DND-41 (cell line): ENCODE measurements at regions not wholly inside any gene's neighbourhood (a gene's known extent, or its start where the extent isn't known, plus 50 kb on each side); places are given as distances from the start of the nearest gene placed in this dataset.

Source experiments
- ATAC-seq: fragments of 200-7000 bp; cut with Tn5 transposase; 3 replicates; pipeline ENCODE4 v1.9.1; 2021; ENCODE audit warnings: low read depth; ENCODE audit not compliant: insufficient read depth
- DNase-seq: peaks from one replicate; pipeline ENCODE4 v3.0.0-alpha.2; 2020
- H2AFZ ChIP-seq: 2 replicates; pipeline ENCODE4 v1.6.0; 2012; ENCODE audit warnings: low read depth, low read length
- H3K27ac ChIP-seq: 2 replicates; pipeline ENCODE4 v1.5.1; 2012; ENCODE audit warnings: low read length, inconsistent platforms
- H3K27me3 ChIP-seq: fragments of 200-600 bp; sonication (generic); 2 replicates; pipeline ENCODE4 v1.6.0; 2012; ENCODE audit warnings: low read length, mild to moderate bottlenecking, inconsistent platforms; ENCODE audit not compliant: insufficient read depth, poor library complexity
- H3K36me3 ChIP-seq: 2 replicates; pipeline ENCODE4 v1.5.1; 2012; ENCODE audit warnings: low read length, inconsistent platforms; ENCODE audit not compliant: insufficient read depth
- H3K4me1 ChIP-seq: 2 replicates; pipeline ENCODE4 v1.5.1; 2012; ENCODE audit warnings: mild to moderate bottlenecking, low read length; ENCODE audit not compliant: insufficient read depth
- H3K4me2 ChIP-seq: 2 replicates; pipeline ENCODE4 v1.6.0; 2012; ENCODE audit warnings: mild to moderate bottlenecking, moderate library complexity, low read length, inconsistent platforms; ENCODE audit not compliant: insufficient read depth
- H3K4me3 ChIP-seq, 2 experiments: fragments of 200-600 bp in 1 of 2; shearing (Covaris generic) in 1 of 2; 2 replicates each; pipeline ENCODE4 v1.5.1; 2012 to 2016; ENCODE audit warnings: inconsistent platforms in 2 of 2, low read length in 2 of 2, mild to moderate bottlenecking in 2 of 2, low read depth in 1 of 2, moderate library complexity in 1 of 2
- H3K79me2 ChIP-seq: 2 replicates; pipeline ENCODE4 v1.6.0; 2012; ENCODE audit warnings: low read length, inconsistent platforms; ENCODE audit not compliant: insufficient read depth
- H3K9ac ChIP-seq: 2 replicates; pipeline ENCODE4 v1.6.0; 2012; ENCODE audit warnings: low read depth, mild to moderate bottlenecking, inconsistent platforms, low read length, moderate library complexity
- H3K9me3 ChIP-seq: 2 replicates; pipeline ENCODE4 v1.5.1; 2012; ENCODE audit warnings: low read length, moderate library complexity, mild to moderate bottlenecking, inconsistent platforms; ENCODE audit not compliant: insufficient read depth, severe bottlenecking
- H4K20me1 ChIP-seq: 2 replicates; pipeline ENCODE4 v1.6.0; 2012; ENCODE audit warnings: low read length; ENCODE audit not compliant: insufficient read depth
- EZH2 ChIP-seq: IDR thresholded peaks from 3 replicates; pipeline ENCODE4 v1.6.1; 2012; ENCODE audit warnings: borderline replicate concordance, low read depth, mild to moderate bottlenecking, moderate library complexity, low read length, inconsistent platforms; ENCODE audit not compliant: severe bottlenecking
- TF ChIP-seq, protein P1 (sequence below): IDR thresholded peaks from 2 replicates; pipeline ENCODE4 v1.5.1; 2012; ENCODE audit warnings: borderline replicate concordance, low read length, moderate library complexity, mild to moderate bottlenecking; ENCODE audit not compliant: poor library complexity, severe bottlenecking; ENCODE audit errors: extremely low read depth

DNA sequence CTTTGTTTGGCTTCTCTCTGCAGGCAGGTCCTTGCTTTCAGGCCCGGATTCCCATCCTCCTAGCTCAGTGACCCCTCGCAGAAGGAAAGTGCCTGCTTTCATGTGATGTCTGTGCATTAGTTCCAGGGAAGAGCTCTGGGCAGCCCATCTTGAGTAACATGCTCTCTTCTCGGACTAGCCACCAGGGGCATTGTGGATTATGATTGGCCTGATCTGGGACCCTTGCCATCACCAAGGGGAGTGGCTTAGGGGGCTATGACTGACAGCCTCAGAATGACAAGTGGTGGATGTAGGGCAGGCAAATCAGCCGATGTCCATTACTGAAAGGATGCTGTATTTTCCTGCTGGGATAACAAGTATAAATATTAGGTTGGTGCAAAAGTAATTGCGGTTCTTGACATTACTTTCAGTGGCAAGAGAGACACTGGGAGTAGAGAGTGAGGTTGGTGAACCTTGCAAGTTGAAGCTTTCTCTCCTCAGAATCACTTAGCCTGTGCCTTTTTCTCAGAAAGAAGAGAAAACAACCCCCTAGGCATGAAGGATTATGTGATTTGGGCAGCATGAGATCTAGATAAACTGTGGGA is 71.5 kb upstream of the MPHOSPH6 start:
- Histone ChIP-seq H3K36me3 (no peaks in the 10 kb centered on the region), H3K9ac (no peak overlapping the region), H3K79me2 (no peaks in the 10 kb centered on the region), H3K27me3 (peaks cover 5% of the 10 kb centered on the region), H3K27ac (no peak overlapping the region), H3K4me3 (no peak overlapping the region), H3K4me1 (no peaks in the 10 kb centered on the region), H3K9me3 (no peaks in the 10 kb centered on the region), H3K4me2 (no peak overlapping the region), H2AFZ (no peak overlapping the region), H4K20me1 (no peaks in the 10 kb centered on the region)
- ATAC-seq (no peak), DNase-seq (no peak)
- TF ChIP-seq, protein P1, sequence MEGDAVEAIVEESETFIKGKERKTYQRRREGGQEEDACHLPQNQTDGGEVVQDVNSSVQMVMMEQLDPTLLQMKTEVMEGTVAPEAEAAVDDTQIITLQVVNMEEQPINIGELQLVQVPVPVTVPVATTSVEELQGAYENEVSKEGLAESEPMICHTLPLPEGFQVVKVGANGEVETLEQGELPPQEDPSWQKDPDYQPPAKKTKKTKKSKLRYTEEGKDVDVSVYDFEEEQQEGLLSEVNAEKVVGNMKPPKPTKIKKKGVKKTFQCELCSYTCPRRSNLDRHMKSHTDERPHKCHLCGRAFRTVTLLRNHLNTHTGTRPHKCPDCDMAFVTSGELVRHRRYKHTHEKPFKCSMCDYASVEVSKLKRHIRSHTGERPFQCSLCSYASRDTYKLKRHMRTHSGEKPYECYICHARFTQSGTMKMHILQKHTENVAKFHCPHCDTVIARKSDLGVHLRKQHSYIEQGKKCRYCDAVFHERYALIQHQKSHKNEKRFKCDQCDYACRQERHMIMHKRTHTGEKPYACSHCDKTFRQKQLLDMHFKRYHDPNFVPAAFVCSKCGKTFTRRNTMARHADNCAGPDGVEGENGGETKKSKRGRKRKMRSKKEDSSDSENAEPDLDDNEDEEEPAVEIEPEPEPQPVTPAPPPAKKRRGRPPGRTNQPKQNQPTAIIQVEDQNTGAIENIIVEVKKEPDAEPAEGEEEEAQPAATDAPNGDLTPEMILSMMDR, result no peak
- TF ChIP-seq EZH2, result no peak

DNA sequence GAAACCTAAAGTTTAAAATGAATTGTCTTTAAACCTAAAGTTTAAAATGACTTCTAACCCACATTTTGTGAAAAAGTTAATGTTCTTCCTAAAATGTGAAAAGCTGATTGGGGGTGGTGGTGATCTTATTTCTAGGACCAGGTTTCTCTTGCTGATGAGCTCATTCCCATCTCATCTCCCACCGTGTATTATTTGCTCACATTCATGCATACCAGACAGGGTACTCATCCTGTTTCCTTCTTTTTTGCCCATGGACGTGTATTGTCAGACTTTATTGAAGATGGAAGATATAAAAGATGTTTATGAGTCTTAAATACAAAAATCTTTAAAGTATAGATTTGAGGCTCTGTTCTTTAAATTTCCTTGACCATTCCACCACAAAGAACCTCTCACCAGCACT is 70.1 kb upstream of the MPHOSPH6 start:
- Histone ChIP-seq H3K79me2 (no peaks in the 10 kb centered on the region), H4K20me1 (no peaks in the 10 kb centered on the region), H2AFZ (no peak overlapping the region), H3K27me3 (peaks cover 5% of the 10 kb centered on the region), H3K9ac (no peak overlapping the region), H3K4me2 (no peak overlapping the region), H3K4me3 (no peak overlapping the region), H3K4me1 (no peaks in the 10 kb centered on the region), H3K36me3 (no peaks in the 10 kb centered on the region), H3K9me3 (no peaks in the 10 kb centered on the region), H3K27ac (no peak overlapping the region)
- DNase-seq (no peak), ATAC-seq (no peak)
- no peak for TF ChIP-seq EZH2
- TF ChIP-seq, protein P1, result no peak

DNA sequence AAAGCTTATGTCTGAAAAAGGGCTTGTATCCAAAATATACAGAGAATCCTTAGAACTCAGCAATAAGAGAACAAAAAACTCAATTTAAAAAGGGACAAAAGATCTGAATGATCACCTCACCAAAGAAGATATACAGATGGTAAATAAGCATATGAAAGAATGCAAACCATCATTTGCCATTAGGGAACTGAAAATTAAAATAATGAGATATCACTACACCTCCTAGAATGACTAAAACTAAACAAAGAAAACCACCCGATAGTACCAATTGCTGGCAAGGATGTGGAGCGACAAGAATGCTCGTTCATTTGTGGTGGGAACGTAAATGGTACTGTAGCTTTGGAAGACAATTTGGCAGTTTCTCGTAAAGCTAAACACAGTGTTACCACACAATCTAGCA is 66.9 kb upstream of the MPHOSPH6 start:
- no peak for TF ChIP-seq EZH2
- TF ChIP-seq, protein P1, result no peak
- H3K9me3 ChIP-seq, result no peaks in the 10 kb centered on the region
- ATAC-seq (no peak), DNase-seq (no peak)
- no peaks in the 10 kb centered on the region for H4K20me1 ChIP-seq
- H3K9ac ChIP-seq, result no peak overlapping the region
- H3K79me2 ChIP-seq, result no peaks in the 10 kb centered on the region
- H3K27ac ChIP-seq, result no peak overlapping the region
- H3K27me3 ChIP-seq, result peaks cover 2% of the 10 kb centered on the region
- no peaks in the 10 kb centered on the region for H3K36me3 ChIP-seq
- no peak overlapping the region for H3K4me2 ChIP-seq
- H2AFZ ChIP-seq, result no peak overlapping the region
- H3K4me3 ChIP-seq, result no peak overlapping the region
- H3K4me1 ChIP-seq, result no peaks in the 10 kb centered on the region

DNA sequence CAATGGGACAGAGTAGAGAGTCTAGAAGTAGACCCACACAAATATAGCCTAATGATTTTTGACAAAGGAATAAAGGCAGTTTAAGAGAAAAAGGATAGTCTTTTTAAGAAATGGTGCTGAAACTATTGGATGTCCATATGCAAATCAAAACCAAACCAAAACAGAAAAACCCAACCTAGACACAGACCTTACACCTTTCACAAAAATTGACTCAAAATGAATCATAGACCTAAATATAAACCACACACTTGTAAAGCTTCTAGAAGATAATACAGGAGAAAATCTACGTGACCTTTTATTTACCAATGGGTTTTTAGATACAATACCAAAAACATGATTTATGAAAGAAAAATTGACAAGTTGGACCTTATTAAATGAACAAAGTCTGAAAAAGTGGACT is 66.4 kb upstream of the MPHOSPH6 start:
- no peak for ATAC-seq
- Histone ChIP-seq H3K79me2 (no peaks in the 10 kb centered on the region), H4K20me1 (no peaks in the 10 kb centered on the region), H3K9me3 (no peaks in the 10 kb centered on the region), H2AFZ (no peak overlapping the region), H3K4me2 (no peak overlapping the region), H3K4me1 (no peaks in the 10 kb centered on the region), H3K9ac (no peak overlapping the region), H3K4me3 (no peak overlapping the region), H3K27me3 (peaks cover 2% of the 10 kb centered on the region), H3K27ac (no peak overlapping the region), H3K36me3 (no peaks in the 10 kb centered on the region)
- TF ChIP-seq, protein P1, result no peak
- TF ChIP-seq EZH2, result no peak
- DNase-seq, result no peak
